GM19395 (cell line): ENCODE measurements at regions not wholly inside any gene's neighbourhood (a gene's known extent, or its start where the extent isn't known, plus 50 kb on each side); places are given as distances from the start of the nearest gene placed in this dataset.
"Not testable (repeated sequence)": the region's sequence is repeated elsewhere in the genome, so short reads cannot be mapped to it uniquely, and the experiment has no call there.

ENCODE experiments used
- ATAC-seq: cut with Tn5 transposase; IDR thresholded peaks from one replicate; pipeline ENCODE4 v1.9.1; 2021; ENCODE audit warnings: mild to moderate bottlenecking, moderate library complexity; ENCODE audit not compliant: unreplicated experiment

- not testable (repeated sequence) for ATAC-seq
These were observed 139.3 kb downstream of the ATXN7L3B start for GRCh38 chr12:74676955-74677354.

DNA sequence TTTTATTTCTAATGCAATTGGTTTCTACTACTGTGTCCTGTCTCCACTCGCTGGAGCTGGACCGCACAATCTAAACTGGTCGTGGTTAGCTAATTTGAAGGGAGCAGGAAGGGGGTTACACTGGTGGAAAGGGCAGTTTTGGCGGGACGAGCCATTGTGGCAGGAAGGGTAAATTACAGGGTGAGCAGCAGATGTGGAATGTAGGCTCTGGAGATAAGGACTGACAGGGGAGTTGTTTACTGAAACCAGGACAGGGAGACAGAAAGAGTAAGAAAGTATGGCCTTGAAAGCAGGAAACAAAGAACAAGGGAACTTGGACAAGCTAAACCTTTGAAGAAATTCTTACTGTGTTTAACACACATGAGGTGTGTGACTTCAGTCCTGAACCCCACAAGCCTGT lies 147.8 kb downstream of the ATXN7L3B start:
- ATAC-seq, result no peak

GRCh38 chr12:74689071-74689655 lies 151.5 kb downstream of the ATXN7L3B start:
- ATAC-seq, result peak; percentile 60

- no peak for ATAC-seq
These were observed 152.3 kb downstream of the ATXN7L3B start for GRCh38 chr12:74689929-74690328.

- no peak for ATAC-seq
These were observed 181.8 kb downstream of the ATXN7L3B start for GRCh38 chr12:74719447-74719846.

DNA sequence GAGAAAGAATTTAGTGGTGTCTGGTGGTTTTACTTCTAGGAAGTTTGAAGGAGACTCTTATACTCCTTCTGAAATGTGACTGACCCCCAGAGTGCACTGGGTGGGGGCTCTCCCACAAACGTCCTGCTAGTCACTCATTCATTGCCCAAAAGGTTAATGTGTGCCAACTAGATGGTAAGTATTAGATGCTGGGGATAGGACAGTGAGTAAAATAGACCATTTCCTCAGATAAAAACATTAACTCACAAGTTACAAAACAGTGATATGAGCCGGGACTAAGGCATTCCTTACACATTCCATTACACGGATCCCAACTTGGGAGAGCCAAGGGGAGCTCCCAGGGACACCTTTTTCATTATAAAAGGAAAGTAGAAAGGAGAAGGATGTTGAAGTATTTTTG lies 185.1 kb downstream of the ATXN7L3B start:
- no peak for ATAC-seq

GRCh38 chr12:74725154-74725553 lies 187.5 kb downstream of the ATXN7L3B start:
- no peak for ATAC-seq

- no peak for ATAC-seq
These were observed 190.4 kb downstream of the ATXN7L3B start for GRCh38 chr12:74728006-74728405.

DNA sequence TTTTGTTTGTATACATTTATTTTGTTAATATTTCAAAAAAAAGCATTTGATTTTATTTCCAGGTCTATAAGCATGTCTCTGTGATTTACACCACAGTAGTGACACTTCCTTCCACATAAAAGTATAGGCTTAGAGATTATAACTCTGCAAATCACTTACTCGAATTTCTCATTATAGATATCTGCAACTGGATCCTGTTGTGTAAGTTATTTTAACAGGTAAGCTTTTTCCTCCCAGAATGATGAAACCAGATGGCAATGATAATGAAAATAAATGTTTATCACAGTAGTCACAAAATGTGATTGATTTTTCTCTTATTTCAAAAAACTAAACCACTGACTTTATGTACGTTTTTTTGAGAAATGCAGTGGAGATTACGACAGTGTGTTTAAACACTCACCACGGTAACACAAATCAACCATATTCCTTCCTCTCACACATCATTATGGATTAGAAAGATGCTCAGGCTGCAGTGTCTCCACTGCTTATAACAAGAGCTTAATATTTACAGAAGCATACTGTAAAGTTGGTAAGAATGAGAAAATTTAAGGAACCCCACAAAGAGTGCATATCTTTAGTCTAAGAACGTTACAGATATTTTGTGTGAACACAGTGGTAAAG lies 194.6 kb downstream of the ATXN7L3B start:
- no peak for ATAC-seq

DNA sequence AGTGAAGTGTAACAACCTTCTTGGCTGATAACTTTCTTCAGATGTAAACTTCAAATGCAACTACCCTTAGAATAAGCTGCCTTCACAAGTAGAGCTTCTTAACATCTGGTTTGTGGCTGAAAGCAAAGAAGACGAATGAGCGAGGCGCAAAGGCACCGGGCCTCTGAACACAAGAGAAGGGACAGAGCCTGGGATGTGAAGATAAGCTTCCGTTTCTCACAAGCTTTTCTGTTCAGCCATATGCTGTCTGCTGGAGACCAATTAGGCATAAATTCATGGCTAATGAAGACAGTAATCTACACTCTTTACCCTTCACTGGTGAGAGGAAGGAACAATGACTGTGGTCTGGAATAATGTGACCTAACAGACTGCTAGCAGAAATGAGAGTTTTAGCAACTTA lies 195.2 kb downstream of the ATXN7L3B start:
- ATAC-seq, result no peak

GRCh38 chr12:74741112-74741511 lies 203.5 kb downstream of the ATXN7L3B start:
- no peak for ATAC-seq

DNA sequence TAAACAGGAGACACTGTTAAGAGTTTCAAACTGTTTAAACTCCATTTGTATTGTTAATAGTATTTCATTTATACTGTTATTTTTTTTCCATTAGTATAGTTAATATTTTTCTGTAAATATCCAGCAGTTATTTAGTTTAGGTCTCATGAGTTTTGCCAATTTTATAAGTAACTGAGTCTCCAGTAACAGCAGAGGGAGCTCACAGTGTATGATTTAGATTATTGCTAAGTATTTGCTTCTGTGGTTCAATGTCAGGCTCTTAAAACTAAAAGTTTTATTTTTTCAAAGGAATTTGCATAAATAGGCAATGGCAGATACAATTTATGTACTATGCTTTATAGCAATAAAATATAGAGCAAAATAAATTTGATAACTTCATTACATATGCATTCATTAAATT lies 209.7 kb downstream of the ATXN7L3B start:
- no peak for ATAC-seq

GRCh38 chr12:74751441-74751840 lies 213.8 kb downstream of the ATXN7L3B start:
- ATAC-seq, result no peak

- ATAC-seq, result no peak
These were observed 214.6 kb downstream of the ATXN7L3B start for GRCh38 chr12:74752215-74752614.

- no peak for ATAC-seq
These were observed 232.9 kb downstream of the ATXN7L3B start for GRCh38 chr12:74770552-74770951.

DNA sequence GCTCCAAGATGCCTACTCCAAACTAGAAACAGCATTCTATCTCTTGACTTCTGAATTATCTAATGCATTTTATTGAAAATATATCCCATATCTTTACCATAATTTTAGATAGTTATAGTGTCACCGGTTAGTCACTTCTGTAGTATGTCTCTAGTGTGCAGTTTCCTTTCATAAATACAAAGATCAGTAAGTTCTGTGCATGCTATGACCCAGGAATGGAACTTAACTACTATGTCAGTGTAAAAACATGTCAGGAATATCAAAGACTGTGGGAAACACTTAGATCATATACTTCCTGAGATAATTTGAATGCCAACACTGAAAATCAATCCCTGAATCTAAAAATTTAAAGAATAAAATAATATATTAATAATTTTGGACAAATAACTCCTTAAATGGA lies 237.6 kb downstream of the ATXN7L3B start:
- ATAC-seq, result no peak

GRCh38 chr12:74776378-74776777 lies 238.7 kb downstream of the ATXN7L3B start:
- no peak for ATAC-seq

DNA sequence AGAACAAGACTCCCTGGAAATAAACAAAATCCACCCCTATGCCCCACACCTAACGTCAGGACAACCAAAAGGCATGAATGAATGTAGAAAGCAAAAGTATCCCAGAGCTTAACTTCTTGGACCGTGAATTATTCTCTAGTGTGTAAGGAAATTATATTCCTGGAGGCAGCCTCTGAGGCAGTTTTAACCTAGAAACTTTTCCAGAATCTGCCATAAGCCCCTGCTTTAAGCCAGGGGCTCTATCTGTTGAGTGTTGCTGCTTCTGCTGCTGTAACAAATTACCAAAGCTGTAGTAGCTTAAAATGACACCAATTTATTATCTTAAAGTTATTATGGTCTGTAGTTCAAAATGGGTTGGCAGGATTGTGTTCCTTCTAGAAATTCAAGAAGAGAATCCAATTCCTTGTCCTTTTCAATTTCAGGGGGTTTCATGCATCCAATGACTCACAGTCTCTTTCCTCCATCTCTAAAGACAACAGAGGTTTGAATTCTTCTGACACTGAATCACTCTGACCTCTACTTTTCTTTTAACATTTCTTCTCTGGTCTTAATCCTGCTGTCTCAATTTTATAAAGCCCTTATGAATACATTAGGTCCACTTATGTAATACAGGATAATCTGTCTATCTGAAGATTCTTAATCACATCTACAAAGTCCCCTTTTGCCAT lies 242.7 kb downstream of the ATXN7L3B start:
- ATAC-seq, result no peak

- ATAC-seq, result not testable (repeated sequence)
These were observed 243.2 kb downstream of the ATXN7L3B start for GRCh38 chr12:74780850-74781241.

GRCh38 chr12:74781991-74782485 lies 244.4 kb downstream of the ATXN7L3B start:
- no peak for ATAC-seq

- ATAC-seq, result no peak
These were observed 253.3 kb downstream of the ATXN7L3B start for GRCh38 chr12:74790931-74791330.

DNA sequence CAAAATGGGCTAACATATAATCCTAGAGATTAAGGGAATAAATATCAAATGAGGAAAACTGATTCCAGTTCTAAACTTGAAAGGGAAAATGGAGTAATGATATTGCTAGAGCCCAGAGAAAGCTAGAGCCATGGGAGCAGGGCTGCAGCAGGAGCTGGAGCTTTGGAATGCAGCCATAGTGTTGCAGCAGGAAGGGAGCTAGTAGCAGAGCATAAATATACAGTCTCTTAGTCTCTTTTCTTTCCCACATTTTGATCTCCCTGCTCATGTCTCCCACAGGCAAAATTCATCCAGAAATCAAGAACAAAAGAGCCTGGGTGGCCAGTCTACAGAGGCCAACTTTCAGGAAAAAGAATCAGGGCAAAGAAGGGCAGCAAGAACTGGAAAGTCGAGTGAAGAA lies 253.7 kb downstream of the ATXN7L3B start:
- no peak for ATAC-seq
